ENCODE measurements at regions not wholly inside any gene's neighbourhood (a gene's known extent, or its start where the extent isn't known, plus 50 kb on each side); places are given as distances from the start of the nearest gene placed in this dataset.

DNA sequence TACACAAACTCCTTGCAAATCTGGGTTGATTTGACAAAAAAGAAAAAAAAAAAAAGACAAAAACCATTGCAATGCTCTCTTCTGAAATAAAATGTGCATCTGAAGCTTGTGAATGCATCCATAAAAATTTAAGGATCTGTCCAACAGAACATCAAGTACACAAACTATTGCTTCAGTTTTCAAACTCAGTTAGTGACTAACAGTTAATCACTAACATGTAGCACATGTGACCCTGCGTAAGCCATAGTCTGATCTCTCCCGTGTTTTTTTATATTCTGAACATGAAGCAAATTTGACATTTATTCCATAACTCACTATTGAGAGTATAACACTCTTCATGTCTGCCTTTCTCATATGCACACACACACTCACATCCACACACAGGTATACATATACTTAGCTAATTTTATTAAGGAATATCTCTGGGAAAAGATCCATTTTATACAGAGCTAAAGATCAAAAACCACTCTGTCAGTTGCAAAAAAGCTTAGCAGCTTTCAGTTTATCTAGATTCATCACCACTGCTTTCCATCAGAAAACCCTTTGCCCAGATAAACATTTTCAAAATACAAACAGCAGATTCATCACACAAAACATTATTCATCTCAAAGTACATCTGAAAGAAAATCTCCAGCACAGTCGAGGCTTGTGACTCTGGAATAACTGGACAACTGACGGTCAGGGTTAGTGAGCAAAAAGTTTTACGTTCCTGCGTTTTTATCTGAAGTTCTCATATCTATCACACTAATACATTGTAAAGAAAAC is 1000.4 kb upstream of the ACVR2A start:
- DNase-seq = no peak

GRCh38 chr2:146837857-146838256 is 1007.0 kb upstream of the ACVR2A start:
- DNase-seq = no peak

DNA sequence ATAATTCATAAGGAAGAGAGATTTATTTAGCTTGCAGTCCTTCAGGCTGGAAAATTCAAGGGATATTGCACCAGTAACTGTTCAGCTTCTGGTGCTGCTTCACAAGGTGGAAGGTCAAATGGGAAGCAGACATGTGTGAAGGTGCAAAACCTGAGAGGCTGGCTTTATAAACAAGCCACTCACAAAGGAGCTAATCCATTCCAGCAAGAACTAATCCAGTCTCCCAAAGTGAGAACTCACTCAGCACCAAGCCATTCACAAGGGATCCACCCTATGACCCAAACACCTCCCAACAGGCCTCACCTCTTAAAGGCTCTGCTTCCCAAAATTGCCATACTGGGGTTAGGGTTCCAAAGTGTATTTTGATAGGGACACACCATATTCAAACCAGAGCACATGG is 1018.4 kb upstream of the ACVR2A start:
- no peak for DNase-seq

GRCh38 chr2:146821836-146822316 is 1023.0 kb upstream of the ACVR2A start:
- no peak for DNase-seq

DNA sequence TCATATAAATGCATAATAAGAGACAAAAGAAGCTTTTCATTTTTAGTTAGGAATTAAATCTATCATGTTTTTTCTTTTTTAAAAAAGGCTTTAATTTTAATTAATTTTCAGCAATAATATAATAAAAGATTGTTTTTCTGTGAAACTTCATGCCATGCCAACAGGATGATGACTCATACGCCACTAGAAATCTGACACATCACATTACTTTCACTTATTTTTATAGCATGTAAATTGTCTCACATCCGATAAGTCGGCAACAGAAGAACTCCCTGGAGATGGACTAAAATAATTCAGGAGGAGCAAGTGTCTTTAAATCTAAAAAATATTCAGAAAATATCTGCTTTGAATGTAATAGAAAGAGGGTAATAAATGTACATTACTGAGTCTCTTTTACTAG is 1024.2 kb upstream of the ACVR2A start:
- no peak for DNase-seq

GRCh38 chr2:146818122-146818521 is 1026.7 kb upstream of the ACVR2A start:
- DNase-seq = no peak

DNA sequence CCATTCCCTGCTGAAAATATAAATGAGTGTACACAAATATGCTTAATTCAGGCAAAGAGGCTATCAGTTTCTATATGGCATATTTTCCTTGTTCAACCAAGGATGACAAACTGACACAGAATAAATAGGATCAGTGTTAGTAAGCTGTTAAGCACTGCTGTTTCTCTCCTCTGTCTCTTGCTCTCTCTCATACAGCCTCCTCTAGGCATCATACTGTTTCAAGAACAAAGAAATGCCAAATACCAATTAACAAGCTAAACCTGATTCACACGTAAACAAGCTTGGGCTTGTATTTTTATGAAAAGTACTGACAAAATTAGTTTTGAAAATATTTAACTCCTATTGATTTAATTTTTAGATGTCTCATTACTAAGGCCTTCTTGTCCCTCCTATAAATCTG is 1027.2 kb upstream of the ACVR2A start:
- no peak for DNase-seq

DNA sequence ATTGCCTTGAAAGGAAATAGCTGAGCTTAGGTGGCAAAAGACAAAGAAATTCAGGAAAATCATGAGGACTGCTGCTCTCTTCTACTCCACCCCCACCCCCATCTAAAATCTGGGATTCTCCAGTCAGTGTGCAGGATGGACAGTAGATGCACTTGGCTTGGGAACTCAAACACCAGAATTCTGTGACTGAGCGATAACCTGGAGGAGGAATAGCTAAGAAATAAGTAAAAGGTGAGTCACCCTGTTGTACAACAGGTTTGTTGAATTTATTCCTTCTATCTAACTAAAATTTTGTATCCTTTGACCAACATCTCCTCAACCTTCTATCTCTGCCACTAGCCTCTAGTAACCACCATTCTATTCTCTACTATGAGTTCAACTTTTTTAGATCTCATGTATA is 1029.9 kb upstream of the ACVR2A start:
- DNase-seq = no peak

- no peak for DNase-seq
Observed at GRCh38 chr2:146807568-146808168, 1037.2 kb upstream of the ACVR2A start.

DNA sequence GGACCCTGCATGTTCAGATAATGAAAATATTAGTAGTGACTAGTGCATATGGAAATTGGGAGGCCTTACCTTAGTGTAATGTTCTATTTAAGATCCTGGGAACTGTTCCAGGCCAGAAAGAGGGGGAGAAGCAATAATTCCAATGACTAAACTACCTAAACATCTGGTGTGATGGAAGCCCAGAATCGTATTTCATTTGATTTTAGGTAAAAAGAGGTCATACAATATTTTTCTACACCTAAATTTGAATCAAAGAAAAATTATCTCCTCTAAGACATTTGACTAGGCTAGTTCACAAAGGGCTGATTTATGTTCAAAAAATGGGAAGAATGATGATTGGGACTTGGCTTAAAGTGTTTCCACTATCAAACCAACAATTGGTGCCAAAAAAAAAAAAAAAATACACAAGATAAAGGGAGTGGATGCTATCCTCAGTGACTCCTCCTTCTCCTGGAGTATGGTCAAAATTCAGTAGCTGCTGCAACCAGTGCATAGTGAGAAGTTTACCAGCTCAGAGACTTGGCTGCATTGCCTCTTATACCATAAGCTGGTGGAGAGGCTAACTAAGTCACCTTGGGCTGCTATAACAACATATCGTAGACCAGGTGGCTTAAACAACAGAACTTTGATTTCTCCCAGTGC is 1038.3 kb upstream of the ACVR2A start:
- no peak for DNase-seq

- no peak for DNase-seq
Observed at GRCh38 chr2:146804288-146804687, 1040.5 kb upstream of the ACVR2A start.

- DNase-seq = no peak
Observed at GRCh38 chr2:146801886-146802285, 1042.9 kb upstream of the ACVR2A start.

GRCh38 chr2:146786396-146786795 is 1058.4 kb upstream of the ACVR2A start:
- no peak for DNase-seq

GRCh38 chr2:146785101-146785500 is 1059.7 kb upstream of the ACVR2A start:
- DNase-seq = no peak

GRCh38 chr2:146784602-146785001 is 1060.2 kb upstream of the ACVR2A start:
- DNase-seq = no peak

GRCh38 chr2:146777181-146777580 is 1067.6 kb upstream of the ACVR2A start:
- DNase-seq = no peak

- no peak for DNase-seq
Observed at GRCh38 chr2:146776596-146776995, 1068.2 kb upstream of the ACVR2A start.

DNA sequence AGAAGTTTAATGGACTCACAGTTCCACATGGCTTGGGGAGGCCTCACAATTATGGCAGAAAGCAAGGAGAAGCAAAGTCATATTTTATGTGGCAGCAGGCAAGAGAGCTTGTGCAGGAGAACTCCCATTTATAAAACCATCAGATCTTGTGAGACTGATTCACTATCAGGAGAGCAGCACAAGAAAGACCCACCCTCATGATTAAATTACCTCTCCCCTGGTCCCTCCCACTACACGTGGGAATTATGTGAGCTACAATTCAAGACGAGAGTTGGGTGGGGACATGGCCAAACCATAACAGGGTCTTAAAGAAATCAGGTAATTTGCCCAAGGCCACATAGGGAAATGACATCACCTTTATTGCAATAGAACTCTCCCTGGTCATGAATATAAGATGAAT is 1073.3 kb upstream of the ACVR2A start:
- DNase-seq = no peak

GRCh38 chr2:146764301-146764700 is 1080.5 kb upstream of the ACVR2A start:
- DNase-seq = no peak

DNA sequence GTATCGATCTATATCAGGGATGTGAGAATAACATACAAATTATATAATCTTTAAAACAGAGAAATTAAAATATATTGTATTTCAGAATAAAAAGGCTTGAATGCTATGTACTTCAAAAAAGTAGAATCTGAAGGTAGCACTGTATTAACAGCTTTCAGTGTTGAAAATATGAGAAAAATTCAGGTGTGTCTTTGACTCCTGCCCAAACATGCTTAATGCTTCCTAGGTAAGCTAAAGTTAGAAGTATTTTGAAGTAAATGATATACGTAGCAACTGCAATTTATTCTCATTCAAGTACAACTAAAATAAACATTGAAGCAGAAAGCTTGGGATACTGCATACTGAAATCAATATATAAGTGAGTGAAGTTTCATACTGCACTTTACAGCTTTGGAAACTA is 1082.0 kb upstream of the ACVR2A start:
- DNase-seq = no peak

GRCh38 chr2:146754606-146755005 is 1090.2 kb upstream of the ACVR2A start:
- DNase-seq = no peak

DNA sequence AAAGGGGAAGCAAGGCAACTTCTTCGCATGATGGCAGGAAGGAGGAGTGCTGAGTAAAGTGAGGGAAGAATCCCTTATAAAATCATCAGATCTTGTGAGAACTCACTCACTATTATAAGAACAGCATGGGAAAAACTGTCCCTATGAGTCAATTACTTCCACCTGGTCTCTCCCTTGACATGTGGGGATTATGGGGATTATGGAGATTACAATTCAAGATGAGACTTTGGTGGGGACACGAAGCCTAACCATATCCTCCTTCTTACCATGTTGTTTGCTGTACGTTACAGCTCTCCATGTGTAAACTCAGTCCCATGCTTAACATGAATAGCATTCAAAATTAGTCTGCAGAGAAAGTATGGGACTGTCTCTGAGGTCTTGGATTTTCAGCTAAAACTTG is 1096.8 kb upstream of the ACVR2A start:
- DNase-seq = no peak

DNA sequence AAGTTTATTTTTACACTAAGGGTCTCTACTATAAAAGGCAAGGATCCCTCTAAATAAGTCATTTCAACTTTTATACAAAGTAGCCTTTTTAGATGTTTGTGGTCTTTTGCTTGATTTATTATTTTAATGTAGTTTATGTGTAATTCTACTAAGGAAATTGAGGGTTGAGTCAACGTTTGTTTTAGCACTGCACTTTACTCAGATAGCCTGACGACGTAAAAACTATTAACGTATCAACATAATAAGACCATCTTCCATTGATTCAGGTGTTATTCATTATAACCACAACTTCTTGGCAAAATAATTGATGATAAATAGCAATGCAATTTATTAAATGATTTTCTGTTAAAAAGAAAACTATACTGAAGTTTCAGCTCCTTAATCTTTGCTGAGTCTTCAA is 1103.6 kb upstream of the ACVR2A start:
- no peak for DNase-seq

DNA sequence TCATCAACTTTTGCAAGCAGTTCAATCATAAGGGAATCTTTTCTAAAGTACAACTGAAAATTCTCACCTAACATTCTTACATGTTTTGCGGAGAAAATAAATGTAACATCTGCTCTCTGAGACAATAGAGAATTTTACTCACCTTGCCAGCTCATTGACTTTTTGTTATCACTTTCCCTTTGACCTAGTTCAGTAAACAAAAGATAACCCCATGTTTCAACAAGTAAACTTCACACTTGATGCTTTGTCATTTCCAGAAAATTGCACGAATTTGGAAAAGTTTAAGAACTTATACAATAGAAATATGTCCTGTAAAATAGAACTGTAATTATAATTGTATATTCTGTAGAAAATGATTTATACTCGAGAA is 1110.0 kb upstream of the ACVR2A start:
- DNase-seq = no peak
